ENCODE measurements at regions not wholly inside any gene's neighbourhood (a gene's known extent, or its start where the extent isn't known, plus 50 kb on each side); places are given as distances from the start of the nearest gene placed in this dataset.

DNA sequence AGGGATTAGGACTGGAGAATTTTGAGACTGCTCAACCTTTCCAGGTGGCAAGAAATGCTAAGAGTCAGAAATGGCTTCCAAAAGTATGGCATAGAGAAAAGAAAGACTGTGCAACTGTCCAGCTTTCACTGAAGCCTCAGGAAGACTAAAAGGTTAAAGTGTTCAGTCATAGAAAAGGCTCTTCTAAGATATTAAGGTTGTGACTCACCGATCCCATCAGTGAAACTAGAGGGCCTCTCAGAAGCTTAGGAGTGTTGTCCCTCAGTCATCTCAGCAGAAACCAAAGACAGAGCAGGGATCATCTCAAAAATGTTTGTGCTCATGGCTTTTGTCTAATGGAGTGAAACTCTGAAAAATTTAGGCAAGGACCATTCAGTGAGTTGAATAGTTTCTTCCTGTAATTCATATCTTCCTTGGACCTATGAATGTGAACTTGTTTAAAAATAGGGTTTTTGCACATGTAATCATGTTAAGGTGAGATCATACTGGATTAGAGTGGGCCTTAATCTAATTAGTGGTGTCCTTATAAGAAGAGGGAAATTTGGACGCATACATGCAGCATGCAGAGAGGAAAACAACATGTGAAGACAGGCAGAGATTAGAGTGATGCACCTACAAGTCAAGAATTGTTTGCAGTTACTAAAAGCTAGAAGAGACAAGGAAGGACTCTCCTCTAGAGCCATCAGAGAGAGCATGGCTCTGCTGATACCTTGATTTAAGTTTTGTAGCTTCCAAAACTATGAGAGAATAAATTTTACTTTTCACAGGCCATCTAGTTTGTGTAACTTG is 71.3 kb downstream of the RPE65 start:
- no peak for DNase-seq (ENCODE audit: low read depth, low spot score)

DNA sequence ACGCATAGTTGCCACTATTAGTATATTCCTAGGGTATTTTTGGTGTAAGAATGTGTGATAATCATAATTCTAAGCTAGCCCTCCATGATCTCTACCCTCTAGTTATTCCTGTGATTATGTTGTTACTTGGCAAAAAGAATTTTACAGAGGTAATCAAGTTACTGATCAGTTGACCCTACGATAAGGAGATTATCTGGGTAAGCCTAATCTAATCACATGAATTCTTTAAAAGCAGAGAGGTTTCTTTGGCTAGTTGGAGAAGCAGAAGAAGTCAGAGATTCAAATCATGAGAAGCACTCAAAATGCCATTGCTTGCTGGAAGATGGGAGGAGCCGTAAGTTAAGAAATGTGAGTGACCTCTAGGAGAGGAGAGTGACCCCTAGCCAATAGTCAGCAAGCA is 72.7 kb downstream of the RPE65 start:
- no peak for DNase-seq (ENCODE audit: low read depth, low spot score)

DNA sequence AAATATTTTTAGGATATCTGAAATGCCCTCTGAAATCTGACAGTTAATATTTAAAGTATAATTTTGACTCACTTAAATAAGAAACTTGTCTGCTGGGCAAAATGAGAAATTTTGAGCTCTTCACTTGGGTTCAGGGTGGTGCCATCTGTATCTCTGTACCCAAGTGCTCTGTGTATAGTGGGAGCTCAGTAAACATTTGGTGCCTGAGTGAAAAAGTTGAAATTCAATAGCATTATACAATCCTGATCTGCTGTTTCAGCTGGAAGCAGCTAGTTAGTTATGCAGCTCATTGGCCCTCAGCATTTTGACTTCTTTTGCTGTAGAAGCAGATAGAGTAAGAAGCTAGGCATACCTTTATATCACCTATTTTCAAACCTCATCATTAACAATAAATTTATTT is 73.3 kb downstream of the RPE65 start:
- DNase-seq (ENCODE audit: low read depth, low spot score) = no peak

DNA sequence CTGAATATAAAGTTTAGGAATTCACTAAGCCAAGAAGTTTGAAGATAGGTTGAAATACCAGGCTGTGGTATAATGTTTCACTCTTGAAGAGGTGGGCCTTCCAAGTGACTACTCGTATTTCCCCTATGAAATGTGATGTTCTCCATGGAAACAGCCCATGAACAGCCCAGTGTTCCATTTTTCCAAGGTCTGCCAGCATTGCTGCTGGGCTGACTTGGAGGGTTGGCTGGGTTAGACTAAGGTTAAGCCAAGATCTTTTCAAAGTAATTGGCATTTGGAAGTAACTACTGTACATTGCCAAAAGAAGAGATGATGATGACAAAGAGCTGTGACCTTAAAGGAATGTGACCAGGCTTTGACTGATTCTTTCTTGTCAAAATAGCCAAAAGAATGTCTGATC is 73.8 kb downstream of the RPE65 start:
- peak; percentile 56 for DNase-seq (ENCODE audit: low read depth, low spot score)

DNA sequence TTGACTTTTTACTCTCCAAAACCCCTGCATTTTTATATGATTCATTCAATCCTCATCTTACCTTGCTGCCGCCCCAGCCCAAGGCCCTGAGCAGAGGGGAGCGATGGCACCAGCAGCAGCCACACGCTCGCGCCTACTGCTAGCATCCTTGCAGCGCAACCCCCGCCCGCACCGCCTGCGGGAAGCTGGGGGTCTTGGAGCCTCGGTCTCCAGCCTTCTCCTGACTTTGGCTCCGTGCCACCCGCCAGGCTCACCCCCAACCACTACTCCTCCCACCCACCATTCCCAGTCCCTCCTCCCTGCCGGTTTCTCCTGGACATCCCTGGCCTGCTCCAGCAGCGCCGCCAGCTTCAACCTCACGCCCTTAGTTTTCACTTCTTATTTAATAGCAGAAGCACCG is 76.6 kb downstream of the RPE65 start:
- no peak for DNase-seq (ENCODE audit: low read depth, low spot score)

DNA sequence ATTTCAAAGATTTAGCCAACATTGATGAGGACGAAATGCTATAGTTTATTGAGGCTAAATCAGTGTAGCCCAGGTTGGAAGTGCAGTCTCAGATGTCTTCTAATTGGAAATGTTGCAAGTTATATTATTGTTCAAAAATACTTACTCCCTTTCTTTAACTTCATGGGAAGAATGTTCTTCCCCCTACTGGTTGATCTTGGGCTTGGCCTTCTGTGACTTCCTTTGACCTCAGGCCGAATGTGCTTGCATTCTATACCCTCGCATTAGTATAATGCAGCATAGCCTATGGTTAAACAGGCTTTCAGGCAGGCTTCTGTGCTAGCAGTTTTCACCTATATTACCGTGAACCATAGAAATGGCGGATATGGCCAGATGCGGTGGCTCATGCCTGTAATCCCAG is 77.3 kb downstream of the RPE65 start:
- DNase-seq (ENCODE audit: low read depth, low spot score) = no peak

DNA sequence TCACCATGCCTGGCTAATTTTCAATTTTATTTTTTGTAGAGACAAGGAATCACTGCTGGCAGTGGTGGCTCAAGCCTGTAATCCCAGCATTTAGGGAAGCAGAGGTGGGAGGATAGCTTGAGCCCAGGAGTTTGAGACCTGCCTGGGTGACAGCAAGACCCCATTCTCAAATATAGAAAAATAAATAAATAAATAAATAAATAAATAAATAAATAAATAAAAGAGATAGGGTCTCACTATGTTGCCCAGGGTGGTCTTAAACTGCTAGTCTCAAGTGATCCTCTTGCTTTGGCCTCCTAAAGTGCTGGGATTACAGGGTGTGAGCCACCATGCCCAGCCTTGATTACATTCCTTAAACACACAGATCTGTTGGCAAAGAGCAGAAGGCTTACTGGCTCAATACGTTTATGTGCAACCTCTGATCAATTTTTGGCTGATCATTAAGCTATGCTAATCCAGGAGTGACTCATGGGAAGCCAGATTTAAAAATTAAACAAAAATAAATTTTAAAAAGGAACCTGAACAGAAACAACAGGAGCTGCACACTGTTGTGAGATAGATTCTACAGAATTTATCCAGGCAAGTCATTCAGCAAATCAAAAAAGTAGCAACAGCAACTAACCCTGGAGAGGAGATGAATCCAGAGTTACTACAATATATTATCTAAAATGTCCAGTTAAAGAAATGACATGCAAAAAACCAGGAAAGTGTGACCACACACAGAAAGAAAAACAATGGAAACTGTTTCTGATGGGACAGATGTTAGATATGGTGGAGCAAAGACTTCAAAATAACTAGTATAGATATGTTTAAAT is 79.4 kb downstream of the RPE65 start:
- no peak for DNase-seq (ENCODE audit: low read depth, low spot score)

DNA sequence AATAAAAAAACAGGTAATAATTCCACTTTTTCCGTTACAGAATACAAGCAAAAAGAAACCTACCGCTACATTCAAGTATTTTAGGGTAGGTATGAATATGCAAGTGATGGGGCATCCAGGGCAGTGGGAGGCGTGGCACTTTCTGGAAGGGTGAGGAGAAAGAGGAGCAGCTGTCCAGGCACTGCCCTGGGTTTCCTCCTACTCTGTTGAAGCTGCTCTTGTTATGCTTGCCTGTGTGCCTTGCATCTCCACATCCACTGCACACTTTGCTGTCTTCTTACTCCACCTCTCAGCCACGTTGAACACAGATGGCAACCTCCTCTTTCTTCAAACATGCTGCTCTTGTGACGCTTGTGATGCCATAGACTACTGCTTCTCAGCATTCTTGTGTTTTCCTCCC is 83.2 kb downstream of the RPE65 start:
- no peak for DNase-seq (ENCODE audit: low read depth, low spot score)

DNA sequence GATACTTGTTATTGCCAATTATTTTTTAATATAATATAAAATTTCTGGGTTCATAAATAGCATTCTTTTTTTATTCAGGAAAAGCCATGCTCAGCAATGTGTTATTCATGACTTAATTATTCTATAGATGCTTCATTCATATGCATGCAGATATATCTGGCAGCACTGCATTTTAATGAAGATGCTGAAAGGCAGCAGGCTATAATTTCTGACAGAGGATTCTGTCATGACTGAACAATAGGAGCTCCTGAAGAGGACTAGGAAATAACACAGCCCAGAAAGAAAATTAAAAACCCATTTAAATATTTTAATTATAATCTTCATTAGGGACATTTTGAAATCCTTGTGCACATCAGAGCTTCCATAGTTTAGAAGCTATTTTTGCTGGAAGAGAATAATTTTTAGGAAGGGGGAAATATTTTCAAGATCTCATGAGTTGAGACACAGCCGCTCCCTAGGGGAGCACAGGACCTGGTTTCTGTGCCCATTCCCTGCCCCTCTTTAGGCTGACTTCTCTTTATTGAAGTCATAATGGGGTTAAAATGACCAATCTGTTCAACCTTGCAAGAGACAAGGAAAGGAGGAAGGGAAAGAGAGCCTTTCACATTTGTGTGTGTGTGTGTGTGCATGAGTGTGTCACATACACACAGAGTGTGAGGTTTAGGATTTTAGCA is 83.9 kb downstream of the RPE65 start:
- no peak for DNase-seq (ENCODE audit: low read depth, low spot score)

DNA sequence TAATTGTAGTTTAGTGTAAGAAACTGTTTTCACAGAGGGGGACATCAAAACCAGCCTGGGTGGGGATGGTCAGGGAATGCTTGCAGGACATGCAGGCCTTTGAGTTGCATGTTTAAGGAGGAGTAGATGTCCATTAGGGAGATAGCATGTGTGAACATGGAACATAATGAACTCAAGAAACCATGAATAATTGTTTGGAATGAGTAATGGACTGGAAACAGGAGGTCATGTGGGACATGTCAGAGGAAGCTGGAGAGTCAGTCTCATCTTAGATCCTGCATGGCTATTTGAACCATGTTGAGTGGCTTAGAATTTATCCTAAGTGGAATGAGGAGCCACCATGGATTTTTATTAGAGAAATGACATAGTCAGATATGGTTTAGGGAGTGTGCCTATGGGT is 86.4 kb downstream of the RPE65 start:
- DNase-seq (ENCODE audit: low read depth, low spot score) = no peak

DNA sequence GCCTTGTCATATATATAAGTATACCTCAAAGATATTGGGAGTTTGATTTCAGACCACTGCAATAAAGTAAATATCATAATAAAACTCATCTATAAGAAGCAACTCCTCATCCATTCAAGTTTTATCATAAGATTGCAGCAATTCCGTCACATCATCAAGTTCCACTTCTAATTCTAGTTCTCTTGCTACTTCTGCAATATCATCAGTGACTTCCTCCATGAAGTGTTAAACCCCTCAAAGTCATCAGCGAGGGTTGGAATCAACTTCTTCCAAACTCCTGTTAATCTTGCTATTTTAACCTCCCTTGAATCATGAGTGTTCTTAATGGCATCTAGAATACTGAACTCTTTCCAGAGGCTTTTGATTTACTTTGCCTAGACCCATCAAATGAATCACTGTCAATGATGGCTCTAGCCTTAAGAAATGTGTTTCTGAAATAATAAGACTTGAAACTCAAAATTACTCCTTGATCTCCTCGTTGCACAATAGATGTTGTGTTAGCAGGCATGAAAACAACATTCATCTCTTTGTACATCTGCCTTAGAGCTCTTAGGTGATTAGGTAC is 88.3 kb downstream of the RPE65 start:
- DNase-seq (ENCODE audit: low read depth, low spot score) = peak; percentile 53

DNA sequence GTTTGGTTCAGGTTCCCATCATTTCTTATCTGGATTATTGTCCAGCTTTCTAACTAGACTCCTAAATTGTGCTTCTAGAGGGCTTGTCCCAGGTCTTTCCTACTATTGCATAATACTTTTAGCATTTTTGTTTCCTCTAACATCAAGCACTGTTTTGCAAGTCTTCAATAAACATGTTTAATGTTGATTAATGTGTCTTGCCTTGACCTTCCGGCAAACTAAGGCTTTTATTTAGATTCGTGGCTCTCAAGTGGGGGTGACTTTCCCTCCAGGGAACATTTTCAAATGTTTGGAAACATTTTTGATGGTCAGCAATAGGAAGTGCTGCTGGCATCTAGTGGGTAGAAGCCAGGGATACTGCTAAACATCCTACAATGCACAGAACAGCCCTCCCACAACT is 90.7 kb downstream of the RPE65 start:
- no peak for DNase-seq (ENCODE audit: low read depth, low spot score)

DNA sequence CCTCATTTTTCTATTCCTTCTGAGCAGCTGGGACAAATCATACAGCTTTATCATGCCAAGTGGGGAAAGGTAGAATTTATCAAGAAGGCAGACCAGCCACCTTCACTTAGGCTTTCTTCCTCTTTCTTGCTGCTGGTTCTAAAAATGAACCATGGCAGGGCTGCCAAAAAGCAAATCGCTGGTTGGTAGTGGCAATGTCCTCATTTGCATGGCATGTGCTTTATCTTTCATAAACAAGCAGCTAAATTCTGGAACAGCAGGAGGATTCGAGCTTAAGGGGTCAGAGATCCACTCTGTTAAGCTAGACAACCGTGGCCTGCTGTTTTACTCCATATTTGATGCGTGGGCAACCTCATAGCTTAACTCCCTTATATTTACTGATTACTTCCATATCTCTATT is 91.3 kb downstream of the RPE65 start:
- peak; percentile 54 for DNase-seq (ENCODE audit: low read depth, low spot score)

DNA sequence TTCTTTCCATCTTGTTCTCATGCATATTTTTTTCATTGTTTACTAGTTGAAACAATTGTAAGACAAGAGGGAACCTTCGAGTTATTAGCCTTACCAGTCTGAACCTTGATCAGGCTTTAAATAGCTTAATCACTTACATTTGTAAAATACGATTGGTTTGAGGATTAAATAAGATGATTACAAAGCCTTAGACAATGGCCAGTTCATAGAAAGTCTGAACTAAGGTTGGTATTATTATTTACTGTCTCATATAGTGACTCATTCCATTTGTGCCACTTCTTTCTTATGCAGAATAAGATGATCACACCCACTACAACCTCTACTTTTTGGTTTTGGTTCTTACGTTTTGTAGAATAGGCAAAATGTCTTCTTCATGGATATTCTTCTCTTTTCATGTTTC is 94.1 kb downstream of the RPE65 start:
- DNase-seq (ENCODE audit: low read depth, low spot score) = no peak

DNA sequence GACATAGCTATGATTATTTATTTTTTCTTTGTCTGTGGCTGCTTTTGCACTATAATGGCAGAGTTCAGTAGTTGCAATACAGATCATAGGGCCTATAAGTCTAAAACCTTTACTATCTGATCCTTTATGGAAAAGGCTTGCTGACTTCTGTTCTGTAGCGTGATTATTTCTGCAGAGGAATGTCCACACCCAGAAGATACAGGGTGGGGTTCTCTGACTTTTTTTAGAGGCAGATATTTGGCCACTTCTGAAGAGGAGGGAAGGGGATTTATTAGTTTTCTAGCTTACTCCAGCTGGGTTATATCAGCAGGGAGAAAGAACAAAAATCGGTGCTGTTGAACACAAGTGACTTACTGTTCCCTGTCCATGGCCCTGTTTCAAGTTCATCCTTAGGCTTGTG is 97.6 kb downstream of the RPE65 start:
- no peak for DNase-seq (ENCODE audit: low read depth, low spot score)

DNA sequence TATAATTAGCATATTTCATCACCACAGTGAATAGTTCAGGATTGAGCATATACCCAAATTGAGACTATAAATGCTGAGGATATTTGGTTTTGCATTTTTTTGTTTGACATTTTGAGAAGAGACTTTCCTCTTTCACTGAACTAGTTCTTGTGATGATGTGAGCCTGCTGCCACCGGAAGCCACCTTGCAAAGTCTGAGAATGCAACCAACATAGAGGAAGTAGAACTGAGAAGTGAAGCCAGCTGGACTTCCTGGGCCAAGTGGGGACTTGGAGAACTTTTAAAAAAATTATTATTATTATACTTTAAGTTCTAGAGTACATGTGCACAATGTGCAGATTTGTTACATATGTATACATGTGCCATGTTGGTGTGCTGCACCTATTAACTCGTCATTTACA is 102.3 kb downstream of the RPE65 start:
- no peak for DNase-seq (ENCODE audit: low read depth, low spot score)

DNA sequence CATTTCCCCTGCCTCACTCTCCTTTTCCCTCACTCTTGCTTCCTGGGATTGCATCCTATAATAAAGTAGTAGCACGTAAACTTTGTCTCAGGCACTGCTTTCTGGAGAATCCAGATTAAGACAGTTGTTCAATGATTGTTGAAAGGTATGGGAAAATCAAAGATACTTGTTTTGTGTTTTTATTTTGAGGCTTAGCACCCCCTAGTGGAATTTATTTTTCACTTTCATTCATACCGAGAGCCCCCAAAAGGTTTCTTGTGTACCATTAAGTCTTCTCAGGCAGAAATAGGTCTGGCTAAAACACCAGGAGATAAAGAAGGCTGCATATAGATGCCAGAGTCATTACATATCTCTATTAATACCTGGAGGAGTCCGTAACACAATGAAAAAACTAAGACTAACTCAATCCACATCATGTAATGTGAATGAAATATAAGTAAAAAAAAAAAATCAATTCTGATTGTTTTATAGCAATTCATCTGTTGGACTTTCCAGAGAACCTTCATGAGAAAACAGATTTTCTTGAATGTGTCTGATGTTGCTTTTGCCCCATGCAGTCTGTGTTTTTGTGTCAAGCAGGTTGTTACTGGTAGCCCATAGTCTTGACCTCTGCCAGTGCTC is 103.5 kb downstream of the RPE65 start:
- peak; percentile 44 for DNase-seq (ENCODE audit: low read depth, low spot score)

DNA sequence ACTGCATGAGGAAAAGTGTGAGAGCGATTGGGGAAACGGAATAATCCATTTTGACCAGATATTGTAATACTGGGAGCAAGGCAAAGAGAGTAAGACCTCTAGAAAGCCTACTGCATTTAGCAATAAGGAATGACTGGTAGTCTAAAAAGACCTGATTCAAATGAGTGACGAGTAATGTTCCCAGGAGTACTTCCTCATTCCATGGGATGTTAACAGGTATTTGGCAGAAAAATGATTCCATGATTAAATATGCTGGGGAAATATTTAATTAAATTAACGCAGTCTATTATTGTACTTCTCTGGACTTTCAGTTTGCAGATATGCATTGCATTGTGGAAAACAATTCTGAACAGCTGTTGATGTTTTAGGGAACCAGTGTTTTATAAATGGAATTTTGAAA is 105.5 kb downstream of the RPE65 start:
- no peak for DNase-seq (ENCODE audit: low read depth, low spot score)

DNA sequence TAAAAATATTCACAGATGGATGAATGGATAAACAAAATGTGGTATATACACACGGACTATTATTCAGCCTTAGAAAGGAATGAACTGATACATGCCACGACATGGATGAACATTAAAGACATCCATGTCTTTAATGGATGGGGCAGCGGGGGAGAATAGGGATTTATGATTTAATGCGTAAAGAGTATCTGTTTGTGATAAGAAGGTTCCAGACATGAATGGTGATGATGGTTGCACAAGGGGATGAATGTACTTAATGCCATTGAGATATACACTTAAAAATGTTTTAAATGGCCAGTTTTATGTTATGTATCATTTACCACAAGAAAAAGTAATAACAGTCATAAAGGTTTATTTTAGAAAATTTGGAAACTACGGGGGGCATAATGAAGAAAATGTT is 108.6 kb upstream of the WLS start:
- no peak for DNase-seq (ENCODE audit: low read depth, low spot score)

DNA sequence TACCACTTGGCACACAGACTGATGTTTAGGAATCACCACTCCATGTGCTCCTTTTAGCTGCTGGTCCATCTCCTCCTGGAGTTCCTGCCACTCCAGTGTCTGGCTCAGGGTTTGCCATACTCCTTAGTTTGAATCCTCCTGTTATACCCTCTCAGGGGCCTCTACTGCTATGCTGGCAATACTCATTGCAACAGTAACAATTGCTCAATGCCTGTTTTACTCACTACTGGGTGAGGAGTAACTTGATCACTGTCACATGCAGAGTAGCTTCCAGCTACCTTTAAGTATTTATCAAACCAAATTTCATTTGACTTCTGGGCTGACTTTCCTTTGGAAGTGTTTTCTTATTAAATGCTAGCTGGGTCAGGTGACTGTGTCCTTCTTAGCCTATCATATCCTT is 107.2 kb upstream of the WLS start:
- no peak for DNase-seq (ENCODE audit: low read depth, low spot score)

DNA sequence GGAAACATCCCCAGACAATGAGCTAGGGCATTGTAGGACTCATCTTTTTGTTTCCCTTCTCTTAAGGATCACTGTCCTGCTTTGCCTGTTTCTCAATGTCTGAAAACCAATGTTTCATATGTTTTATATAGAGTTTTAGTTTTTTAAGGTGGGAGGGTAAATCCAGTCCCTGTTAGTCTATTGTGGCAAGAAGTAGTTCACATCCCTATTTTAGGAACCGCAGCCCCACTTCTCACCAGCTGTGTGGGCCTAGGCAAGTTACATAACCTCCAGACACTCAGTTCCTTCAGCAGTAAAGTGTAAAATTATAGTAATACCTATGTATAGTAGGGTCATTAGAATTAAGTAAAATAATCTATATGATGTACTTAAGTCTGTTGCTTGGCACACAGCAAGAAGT is 105.8 kb upstream of the WLS start:
- no peak for DNase-seq (ENCODE audit: low read depth, low spot score)

DNA sequence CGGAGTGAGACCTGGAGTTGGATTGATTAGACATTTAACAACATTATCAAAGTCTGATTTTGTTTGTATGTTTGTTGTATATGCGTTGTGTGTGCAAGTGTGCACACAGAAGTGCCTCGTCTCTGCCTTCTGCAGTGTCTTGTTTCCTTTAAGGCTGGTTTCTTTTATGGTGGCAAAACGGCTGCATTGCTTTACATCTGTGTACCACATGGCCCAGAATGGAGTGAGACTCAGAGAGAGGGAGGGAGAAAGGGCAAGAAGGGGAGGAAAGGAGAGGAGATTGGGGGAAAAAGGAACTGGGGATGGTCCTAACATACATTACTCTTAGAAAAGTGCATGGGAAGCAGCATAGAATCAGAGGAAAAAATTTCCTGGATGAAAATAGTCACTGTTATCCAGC is 99.7 kb upstream of the WLS start:
- DNase-seq (ENCODE audit: low read depth, low spot score) = no peak

Measured in astrocyte of the hippocampus (primary cell).